Astrocyte (in vitro differentiated cells and primary cell): ENCODE measurements at regions not wholly inside any gene's neighbourhood (a gene's known extent, or its start where the extent isn't known, plus 50 kb on each side); places are given as distances from the start of the nearest gene placed in this dataset.

Experiments used
- EZH2 ChIP-seq: IDR thresholded peaks from 2 replicates; pipeline ENCODE4 v1.6.1; 2012; ENCODE audit warnings: mild to moderate bottlenecking, low read length, inconsistent platforms; ENCODE audit not compliant: insufficient read depth
- TF ChIP-seq, protein P1 (sequence below): IDR thresholded peaks from 2 replicates; pipeline ENCODE4 v1.5.1; 2011; ENCODE audit warnings: low read depth, mild to moderate bottlenecking, inconsistent platforms, low read length, moderate library complexity; ENCODE audit not compliant: insufficient read depth

DNA sequence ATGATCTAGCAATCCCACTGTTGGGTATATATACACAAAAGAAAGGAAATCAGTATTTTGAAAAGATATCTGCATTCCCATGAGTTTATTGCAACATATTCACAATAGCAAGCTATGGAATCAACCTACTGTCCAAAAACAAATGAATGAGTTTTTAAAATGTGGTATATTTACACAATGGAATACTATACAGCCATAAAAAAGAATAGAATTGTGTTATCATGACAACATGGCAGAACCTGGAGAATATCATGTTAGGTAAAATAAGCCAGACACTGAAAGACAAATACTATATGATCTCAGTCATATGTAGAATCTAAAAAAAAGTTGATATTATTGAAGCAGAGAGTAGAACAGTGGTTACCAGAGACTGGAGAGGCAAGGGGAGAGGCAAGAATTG lies 732.6 kb downstream of the MCTP2 start:
- TF ChIP-seq, protein P1, sequence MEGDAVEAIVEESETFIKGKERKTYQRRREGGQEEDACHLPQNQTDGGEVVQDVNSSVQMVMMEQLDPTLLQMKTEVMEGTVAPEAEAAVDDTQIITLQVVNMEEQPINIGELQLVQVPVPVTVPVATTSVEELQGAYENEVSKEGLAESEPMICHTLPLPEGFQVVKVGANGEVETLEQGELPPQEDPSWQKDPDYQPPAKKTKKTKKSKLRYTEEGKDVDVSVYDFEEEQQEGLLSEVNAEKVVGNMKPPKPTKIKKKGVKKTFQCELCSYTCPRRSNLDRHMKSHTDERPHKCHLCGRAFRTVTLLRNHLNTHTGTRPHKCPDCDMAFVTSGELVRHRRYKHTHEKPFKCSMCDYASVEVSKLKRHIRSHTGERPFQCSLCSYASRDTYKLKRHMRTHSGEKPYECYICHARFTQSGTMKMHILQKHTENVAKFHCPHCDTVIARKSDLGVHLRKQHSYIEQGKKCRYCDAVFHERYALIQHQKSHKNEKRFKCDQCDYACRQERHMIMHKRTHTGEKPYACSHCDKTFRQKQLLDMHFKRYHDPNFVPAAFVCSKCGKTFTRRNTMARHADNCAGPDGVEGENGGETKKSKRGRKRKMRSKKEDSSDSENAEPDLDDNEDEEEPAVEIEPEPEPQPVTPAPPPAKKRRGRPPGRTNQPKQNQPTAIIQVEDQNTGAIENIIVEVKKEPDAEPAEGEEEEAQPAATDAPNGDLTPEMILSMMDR: no peak
- no peak for TF ChIP-seq EZH2
